HPDE6-E6E7 (cell line): ENCODE measurements at regions not wholly inside any gene's neighbourhood (a gene's known extent, or its start where the extent isn't known, plus 50 kb on each side); places are given as distances from the start of the nearest gene placed in this dataset.
"Not testable (repeated sequence)": the region's sequence is repeated elsewhere in the genome, so short reads cannot be mapped to it uniquely, and the experiment has no call there.

ENCODE experiments used
- DNase-seq: peaks from one replicate; pipeline ENCODE4 v3.0.0; 2011; ENCODE audit warnings: missing footprints; ENCODE audit errors: extremely low spot score

DNA sequence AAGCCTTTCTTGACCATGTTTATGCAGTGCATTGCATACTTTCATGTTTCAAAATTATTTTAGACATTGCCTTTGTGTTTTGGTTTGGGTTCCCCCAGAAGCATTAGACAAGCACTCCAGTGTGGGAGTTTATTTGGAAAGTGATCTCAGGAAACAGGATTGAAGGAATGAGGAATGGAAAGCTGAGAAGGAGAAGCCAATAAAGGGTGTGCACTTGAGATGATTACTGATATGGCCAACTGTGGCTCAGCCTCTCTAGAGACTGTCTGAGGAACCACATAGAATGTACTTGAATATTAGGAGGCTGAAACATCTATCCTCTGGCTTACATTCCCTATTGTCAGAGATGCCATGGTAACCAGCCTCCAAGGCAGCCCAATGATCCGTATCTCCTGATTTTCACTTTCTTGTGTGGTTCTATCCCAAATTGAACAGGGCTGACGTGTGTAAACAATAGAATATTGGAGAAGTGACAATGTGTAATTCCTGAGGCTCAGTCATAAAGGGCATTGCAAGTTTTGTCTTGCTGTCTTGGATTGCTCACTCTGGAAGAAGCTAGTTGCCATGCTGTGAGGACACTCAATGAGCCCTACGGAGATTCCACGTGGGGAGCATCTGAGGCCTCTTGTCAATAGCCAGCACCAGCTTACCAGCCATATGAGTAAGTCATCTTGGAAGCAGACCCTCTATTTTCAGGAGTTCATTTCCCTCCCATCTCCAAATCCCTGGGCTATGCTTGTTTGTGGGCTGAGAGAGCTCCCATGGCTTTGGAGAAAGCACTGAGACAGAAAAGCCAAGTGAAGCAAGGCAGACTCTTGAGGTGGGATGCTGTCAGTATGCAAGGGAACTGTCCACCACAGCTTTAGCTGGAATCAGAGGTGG, 84.7 kb downstream of the SCN11A start:
- DNase-seq = no peak

DNA sequence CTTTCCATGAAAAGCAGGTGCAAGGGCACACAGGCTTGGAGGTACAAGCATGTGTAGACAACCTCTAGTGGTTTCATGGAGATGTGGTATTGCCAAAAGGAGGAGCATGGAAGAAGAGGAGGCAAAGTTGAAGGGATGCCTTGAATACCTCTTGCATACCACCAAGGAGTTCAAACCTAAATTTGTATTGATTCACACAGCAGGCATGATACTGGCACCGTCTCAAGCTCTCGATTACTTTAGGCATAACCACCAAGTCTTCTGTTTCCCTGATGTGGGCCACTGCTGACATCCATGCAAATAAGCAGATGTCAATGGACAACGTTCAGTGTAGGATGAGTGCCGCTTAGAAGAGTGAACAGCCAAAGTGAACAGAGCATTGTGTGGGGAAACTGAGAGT, 87.1 kb downstream of the SCN11A start:
- no peak for DNase-seq

DNA sequence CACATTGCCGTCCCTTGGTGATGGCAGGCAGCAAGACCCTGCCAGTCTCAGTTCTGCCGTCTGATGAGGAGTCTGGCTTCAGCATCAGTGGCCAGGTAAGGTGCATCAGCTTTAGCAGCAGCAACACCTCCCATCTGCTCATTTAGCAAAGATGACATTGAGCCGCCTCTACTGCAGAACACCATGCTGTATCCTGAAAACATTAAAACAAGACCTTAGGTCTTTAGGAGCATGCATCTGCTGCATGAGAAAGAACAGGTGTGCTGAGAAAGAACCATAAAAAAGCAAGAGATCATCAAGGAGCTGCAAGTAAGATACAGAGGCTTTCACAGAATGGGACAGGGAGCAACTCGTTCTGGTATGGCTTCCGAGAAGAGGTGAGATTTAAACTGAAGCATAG, 87.5 kb downstream of the SCN11A start:
- DNase-seq = no peak

DNA sequence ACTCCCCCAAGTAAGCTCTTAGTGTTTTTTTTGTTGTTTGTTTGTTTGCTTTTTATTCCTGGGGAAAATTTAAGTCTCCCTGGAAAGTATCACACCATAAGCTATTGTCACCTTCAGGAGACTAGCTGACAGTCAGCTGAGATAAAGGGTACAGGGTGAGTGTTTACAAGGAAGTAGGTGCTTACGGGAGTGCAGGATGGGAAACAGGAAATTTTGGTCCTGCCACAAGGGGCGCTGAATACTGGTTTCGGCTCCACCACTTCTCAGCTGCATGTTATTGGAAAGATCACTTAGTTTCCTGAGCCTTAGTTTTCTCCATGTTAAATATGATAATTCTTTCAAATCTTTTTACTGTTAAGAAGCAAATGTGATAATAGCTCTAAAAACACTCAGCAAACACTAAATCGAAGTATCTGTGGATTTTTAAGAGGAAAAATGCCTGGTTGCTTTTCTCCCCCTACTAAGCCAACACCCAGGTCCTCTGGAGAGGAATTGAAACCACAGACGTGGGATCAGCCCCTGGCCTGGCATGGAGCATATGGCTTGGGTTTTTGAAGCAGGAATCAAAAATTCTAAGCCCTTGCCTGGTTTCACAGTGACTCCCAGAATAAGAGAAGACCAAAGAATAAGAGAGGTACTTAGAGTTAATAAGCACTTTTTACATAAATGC, 90.7 kb downstream of the SCN11A start:
- DNase-seq = peak; percentile 7

DNA sequence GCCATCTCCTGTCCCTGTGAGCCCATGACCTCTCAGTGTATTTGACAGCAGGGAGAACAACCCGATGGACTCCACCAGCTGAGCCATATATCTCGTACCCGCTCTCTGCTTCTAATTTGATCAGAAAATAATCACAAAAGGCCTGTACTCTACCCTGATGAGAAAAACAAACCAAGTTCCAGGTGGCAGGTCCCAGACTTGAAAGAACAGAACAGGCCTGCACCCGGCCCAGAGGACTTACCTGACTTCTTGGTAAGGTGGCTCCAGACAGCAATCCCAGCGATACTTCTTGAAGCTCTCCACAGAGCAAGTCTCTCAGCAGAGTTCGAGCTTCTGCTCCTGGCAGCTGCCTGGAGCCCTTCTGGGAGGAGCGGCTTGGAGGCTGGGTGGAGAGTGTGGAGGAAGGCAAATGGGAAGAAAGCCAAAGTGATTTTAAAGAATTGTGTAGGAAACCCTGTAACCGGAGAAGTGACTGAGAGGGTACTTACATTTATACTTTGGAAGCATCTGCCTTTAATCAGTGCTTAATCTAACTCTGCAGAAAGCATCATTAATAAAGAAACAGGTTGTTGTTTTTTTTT, 91.6 kb downstream of the SCN11A start:
- no peak for DNase-seq

DNA sequence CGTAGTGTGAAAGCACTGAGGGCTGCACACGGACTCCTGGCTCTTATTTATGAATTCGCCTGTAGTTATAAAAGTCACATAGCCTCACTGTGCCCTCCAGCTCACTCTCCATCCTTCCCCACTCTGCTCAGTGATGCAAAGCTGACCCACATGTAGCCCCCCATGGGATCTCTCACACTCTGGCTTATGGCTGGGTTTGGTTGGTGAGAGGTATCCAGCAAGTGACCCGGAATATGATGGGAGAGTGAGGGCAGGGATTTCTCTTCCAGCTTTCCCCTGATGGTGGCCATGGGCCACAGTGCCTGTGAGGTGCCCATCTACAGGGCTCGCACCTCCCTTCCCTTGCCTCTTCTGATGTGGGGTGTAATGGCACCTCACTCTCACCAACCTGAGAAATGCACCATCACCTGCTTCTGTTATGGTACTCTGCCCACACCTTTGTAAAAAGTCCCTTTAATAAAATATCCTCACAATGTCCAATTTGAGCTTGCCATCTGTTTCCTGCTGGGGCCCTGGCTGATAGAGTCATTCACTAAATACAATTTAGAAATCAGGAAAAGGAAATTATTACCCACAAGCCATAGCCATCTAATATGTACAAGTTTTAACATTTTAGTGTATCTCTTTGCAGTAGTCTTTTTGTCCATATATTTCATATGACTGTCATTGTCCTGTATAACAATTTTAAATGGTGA, 93.6 kb downstream of the SCN11A start:
- no peak for DNase-seq

DNA sequence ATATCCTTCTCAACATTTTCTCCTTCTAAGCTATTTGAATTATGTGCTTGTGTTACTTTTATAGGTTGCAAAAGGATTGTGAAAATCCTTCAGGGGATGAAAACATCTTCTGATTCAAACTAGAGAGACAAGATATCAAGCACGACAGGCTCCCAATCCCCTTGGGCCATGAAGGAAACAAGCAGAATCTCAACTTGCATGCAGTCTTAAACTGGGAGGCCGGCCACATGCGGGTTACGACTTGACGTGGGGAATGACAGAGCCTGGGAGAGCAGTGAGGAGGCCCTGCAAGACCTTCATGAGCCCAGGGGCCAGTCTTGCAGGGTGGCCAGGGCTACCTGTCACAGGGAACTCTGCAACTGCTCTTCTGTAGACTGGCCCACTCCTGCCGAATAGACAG, 94.4 kb downstream of the SCN11A start:
- DNase-seq = no peak

DNA sequence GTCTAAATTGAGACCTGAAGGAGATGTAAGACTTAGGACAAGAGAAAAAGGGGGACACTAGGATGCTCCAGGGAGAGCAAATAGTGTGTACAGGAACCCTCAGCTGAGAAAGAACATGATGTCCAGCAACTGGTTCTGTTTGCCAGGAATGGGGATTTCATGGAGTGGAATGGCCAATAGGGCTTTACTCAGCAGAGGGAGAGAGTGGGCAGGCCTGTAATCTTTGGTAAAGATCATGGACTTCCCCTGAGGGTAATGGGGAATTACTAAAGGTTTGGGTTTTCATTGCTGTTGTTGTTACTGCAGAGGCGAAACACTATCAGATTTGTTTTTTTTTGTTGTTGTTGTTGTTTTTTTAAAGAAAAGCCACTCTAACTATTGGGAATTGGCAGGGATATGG, 99.0 kb downstream of the SCN11A start:
- DNase-seq = no peak

DNA sequence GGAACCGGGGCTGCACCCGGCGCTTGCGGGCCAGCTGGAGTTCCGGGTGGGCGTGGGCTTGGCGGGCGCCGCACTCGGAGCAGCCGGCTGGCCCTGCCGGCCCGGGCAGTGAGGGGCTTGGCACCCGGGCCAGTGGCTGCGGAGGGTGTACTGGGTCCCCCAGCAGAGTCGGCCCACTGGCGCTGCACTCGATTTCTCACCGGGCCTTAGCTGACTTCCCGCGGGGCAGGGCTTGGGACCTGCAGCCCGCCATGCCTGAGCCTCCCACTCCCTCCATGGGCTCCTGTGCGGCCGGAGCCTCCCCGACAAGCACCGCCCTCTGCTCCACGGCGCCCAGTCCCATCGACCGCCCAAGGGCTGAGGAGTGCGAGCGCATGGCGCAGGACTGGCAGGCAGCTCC, 100.6 kb downstream of the SCN11A start:
- not testable (repeated sequence) for DNase-seq

DNA sequence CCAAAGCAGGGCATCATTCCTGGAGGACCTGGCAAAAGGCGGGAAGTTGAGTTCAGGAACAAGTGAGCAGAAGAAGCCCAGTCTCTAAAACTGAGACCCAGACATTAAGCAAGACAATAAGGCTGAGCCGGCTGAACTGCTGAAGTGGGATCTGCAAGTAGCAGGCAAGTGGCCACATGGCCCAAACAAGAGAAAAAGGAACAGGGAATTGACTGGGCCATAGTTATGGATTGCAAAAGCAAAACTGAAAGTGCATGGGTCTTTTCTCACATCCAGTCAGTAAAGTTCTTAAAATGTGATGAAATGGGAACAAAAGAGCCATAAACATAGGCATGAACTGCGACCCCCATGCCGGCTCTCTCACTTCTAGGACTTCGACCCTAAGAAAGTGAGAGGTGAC, 101.2 kb downstream of the SCN11A start:
- DNase-seq = no peak

DNA sequence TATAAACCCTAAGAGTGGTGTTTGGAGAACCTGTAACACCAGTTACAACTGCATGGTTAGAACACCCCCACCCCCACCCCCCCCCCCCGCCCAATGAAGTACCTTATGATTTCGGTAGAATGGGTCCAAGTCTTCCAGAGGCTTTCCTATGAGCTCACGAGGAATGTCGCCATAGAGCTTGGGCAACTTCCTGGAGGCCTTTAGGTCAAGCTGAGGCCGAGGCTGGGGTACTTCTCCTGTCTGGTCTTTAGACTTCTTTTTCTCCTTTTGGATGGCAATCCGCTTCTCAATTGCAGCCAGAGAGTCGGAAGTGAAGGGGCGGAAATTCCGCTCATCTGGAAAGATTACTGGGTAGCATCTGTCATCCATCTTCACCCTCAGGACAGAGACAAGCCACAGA, 101.8 kb downstream of the SCN11A start:
- DNase-seq = no peak

DNA sequence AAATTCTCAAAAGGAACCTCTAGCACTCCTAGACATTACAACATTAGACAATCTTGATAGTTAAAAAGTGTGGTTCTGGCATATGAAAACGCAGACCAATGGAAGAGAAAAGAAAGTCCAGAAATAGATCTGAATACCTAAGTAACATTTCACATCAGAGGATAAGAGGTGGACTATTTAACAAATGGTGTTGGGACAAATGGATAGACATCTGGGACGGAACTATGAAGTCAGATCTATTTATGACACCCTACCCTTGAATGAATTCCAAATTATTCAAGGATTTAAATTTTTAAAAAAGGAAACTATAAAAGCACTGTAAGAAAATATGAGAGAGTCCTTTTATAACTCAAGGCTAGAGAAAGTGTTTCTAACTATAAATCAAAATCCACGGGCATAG, 111.3 kb downstream of the SCN11A start:
- no peak for DNase-seq

DNA sequence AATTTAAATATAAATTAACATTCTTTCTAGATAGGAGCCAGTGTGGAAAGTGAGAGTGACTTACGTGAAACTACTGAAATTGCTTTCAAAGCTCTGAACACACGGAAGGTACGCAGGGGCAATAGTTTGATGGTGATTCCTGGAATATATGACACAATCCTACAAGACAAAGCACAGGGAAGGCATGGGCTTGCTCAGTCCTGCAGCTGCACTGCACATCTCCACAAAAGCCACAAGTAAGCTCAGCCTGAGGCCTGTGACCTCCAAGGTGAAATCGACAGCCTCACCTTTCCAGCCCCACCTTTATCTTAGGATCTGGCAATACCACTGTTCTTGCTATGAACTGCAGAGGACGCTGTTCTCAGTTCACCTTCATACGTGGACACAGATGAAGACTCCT, 109.3 kb upstream of the SCN10A start:
- no peak for DNase-seq

DNA sequence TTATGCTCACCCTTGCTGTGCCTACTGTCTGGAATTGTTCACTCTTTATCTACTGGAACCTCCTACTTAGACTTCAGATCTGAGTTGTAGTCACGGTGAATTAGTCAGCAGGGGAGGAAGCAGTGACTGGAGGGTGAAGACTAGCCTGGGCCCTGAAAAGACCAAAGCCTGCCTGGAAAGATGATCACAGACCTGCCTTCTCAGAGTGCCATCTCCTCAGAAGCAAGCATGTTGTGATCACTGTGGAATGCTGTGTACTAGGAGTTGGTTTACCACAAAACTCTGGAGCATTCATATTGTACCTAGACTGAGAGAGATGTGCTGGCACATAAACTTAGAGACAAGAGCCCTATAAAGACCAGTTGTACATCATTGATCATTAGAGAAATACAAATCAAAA, 100.7 kb upstream of the SCN10A start:
- DNase-seq = no peak

DNA sequence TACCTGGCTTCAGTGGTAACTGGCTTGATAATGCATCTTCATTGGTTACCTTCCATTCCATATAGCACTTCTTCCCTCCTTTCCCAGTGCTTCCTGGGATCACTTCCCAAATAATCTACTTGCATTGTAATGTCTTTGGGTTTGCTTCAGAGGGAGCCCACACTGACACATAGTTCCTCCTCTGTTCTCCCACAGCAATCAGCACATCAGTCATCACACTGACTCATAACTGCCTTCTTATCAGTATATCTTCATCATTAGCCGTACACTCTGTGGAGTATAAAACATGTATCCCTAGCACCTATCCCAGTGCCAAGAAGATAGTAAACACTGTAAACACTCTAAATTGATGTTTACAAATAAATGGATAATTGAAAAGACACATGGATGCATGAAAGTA, 91.4 kb upstream of the SCN10A start:
- no peak for DNase-seq

DNA sequence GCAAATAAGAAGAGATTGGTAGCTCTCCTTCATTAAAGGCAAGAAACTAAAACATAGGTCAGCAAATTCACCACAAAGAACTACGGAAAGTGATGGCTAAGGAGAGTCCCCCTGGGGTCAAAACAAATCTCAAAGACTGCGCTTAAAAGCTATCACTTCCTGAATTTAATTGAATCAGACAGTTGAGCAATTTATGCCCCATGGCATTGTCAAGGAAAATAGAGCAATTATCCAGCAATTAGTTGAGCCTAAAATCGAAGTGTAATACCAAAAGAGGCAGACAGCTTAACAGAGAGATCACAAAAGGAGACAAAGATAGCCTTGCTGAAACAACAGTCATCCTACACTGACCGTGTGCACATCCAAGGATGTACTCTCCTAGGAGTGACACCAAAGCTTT, 74.4 kb upstream of the SCN10A start:
- no peak for DNase-seq

DNA sequence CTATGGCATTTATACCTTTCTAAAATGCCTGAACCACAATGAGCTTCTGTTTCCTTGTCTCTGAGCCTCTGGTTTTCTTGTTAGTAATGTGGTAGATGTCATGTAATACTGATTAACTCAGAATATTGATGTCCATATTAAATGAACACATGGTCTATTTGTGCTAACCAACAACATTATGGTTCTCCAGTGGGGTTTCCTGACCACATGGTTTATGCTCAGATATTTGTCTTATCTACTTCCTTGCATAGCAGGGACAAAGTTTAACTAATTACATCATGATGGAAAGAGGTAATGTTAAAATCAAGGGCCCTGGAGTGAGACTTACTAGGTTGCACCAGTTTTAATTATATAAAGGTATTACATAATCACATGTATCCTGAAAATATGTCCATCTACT, 62.6 kb upstream of the SCN10A start:
- no peak for DNase-seq
